ENCODE measurements at regions not wholly inside any gene's neighbourhood (a gene's known extent, or its start where the extent isn't known, plus 50 kb on each side); places are given as distances from the start of the nearest gene placed in this dataset.

DNA sequence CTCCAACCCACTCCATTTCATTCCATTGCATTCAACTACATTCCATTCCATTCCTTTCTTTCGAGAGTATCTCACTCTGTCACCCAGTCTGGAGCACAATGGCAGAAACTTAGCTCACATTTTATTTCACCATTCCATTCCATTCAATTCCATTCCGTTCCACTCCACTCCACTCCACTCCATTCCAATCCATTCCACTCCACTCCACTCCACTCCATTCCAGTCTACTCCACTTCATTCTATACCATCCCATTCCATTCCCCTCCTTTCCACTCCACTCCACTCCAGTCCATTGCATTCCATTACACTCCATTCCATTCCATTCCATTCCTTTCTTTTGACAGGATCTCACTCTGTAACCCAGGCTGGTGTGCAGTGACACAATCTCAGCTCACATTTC, 1466.3 kb downstream of the TSPY10 start:
- no peak for TF ChIP-seq EZH2 (IDR thresholded peaks at IDR 0.05; ENCODE audit: low read depth, low read length, severe bottlenecking)
- no peak for TF ChIP-seq SAP30 (IDR thresholded peaks at IDR 0.05; ENCODE audit: insufficient read depth, insufficient replicate concordance, low read length)
- TF ChIP-seq, protein P1, sequence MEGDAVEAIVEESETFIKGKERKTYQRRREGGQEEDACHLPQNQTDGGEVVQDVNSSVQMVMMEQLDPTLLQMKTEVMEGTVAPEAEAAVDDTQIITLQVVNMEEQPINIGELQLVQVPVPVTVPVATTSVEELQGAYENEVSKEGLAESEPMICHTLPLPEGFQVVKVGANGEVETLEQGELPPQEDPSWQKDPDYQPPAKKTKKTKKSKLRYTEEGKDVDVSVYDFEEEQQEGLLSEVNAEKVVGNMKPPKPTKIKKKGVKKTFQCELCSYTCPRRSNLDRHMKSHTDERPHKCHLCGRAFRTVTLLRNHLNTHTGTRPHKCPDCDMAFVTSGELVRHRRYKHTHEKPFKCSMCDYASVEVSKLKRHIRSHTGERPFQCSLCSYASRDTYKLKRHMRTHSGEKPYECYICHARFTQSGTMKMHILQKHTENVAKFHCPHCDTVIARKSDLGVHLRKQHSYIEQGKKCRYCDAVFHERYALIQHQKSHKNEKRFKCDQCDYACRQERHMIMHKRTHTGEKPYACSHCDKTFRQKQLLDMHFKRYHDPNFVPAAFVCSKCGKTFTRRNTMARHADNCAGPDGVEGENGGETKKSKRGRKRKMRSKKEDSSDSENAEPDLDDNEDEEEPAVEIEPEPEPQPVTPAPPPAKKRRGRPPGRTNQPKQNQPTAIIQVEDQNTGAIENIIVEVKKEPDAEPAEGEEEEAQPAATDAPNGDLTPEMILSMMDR (IDR thresholded peaks at IDR 0.05; ENCODE audit: control extremely low read depth in 1 of 3, insufficient read depth in 1 of 3, low read depth in 1 of 3, low read length in 3 of 3), result no peak
- no peak for TF ChIP-seq NANOG (IDR thresholded peaks at IDR 0.05; ENCODE audit: insufficient read depth, low read depth, low read length, poor library complexity, severe bottlenecking)
- no peak for TF ChIP-seq ZNF274 (IDR thresholded peaks at IDR 0.05; ENCODE audit: borderline replicate concordance, extremely low read depth, low read length)
- no peak for TF ChIP-seq YY1 (IDR thresholded peaks at IDR 0.05; ENCODE audit: low read depth, low read length)
- TF ChIP-seq NRF1 (IDR thresholded peaks at IDR 0.05; ENCODE audit: low read depth, low read length), result no peak

Measured in H1 (cell line).